ENCODE measurements at regions not wholly inside any gene's neighbourhood (a gene's known extent, or its start where the extent isn't known, plus 50 kb on each side); places are given as distances from the start of the nearest gene placed in this dataset.

- TF ChIP-seq, protein P1, sequence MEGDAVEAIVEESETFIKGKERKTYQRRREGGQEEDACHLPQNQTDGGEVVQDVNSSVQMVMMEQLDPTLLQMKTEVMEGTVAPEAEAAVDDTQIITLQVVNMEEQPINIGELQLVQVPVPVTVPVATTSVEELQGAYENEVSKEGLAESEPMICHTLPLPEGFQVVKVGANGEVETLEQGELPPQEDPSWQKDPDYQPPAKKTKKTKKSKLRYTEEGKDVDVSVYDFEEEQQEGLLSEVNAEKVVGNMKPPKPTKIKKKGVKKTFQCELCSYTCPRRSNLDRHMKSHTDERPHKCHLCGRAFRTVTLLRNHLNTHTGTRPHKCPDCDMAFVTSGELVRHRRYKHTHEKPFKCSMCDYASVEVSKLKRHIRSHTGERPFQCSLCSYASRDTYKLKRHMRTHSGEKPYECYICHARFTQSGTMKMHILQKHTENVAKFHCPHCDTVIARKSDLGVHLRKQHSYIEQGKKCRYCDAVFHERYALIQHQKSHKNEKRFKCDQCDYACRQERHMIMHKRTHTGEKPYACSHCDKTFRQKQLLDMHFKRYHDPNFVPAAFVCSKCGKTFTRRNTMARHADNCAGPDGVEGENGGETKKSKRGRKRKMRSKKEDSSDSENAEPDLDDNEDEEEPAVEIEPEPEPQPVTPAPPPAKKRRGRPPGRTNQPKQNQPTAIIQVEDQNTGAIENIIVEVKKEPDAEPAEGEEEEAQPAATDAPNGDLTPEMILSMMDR (IDR thresholded peaks at IDR 0.05), result no peak
- no peak for TF ChIP-seq POLR2A (IDR thresholded peaks at IDR 0.05)
- no peak for TF ChIP-seq POLR2AphosphoS5 (IDR thresholded peaks at IDR 0.05)
- TF ChIP-seq EP300 (IDR thresholded peaks at IDR 0.05), result no peak
Measured at GRCh38 chr6:98627129-98627775, 207.1 kb upstream of the POU3F2 start.

Data from gastroesophageal sphincter (tissue), 3 donors.